HG03342 (cell line): ENCODE measurements at regions not wholly inside any gene's neighbourhood (a gene's known extent, or its start where the extent isn't known, plus 50 kb on each side); places are given as distances from the start of the nearest gene placed in this dataset.

ENCODE experiments used
- ATAC-seq: cut with Tn5 transposase; IDR thresholded peaks from one replicate; pipeline ENCODE4 v1.9.1; 2021; ENCODE audit warnings: mild to moderate bottlenecking, moderate library complexity; ENCODE audit not compliant: unreplicated experiment

- ATAC-seq = no peak
Observed at GRCh38 chr4:57287687-57288604, 177.8 kb upstream of the IGFBP7 start.

- ATAC-seq = no peak
Observed at GRCh38 chr4:57282933-57283310, 172.7 kb upstream of the IGFBP7 start.

- ATAC-seq = no peak
Observed at GRCh38 chr4:57280481-57280880, 170.3 kb upstream of the IGFBP7 start.

- no peak for ATAC-seq
Observed at GRCh38 chr4:57278780-57279179, 168.6 kb upstream of the IGFBP7 start.

GRCh38 chr4:57274082-57274481 is 163.9 kb upstream of the IGFBP7 start:
- ATAC-seq = no peak

- ATAC-seq = no peak
Observed at GRCh38 chr4:57270346-57270745, 160.2 kb upstream of the IGFBP7 start.

GRCh38 chr4:57265831-57266582 is 155.8 kb upstream of the IGFBP7 start:
- ATAC-seq = no peak

- no peak for ATAC-seq
Observed at GRCh38 chr4:57254754-57255153, 144.6 kb upstream of the IGFBP7 start.

- ATAC-seq = no peak
Observed at GRCh38 chr4:57249083-57249482, 138.9 kb upstream of the IGFBP7 start.

GRCh38 chr4:57243076-57243475 is 132.9 kb upstream of the IGFBP7 start:
- no peak for ATAC-seq

- no peak for ATAC-seq
Observed at GRCh38 chr4:57234252-57234775, 124.1 kb upstream of the IGFBP7 start.

GRCh38 chr4:57233386-57233785 is 123.2 kb upstream of the IGFBP7 start:
- no peak for ATAC-seq

GRCh38 chr4:57231781-57232180 is 121.6 kb upstream of the IGFBP7 start:
- no peak for ATAC-seq

GRCh38 chr4:57220734-57221133 is 110.5 kb upstream of the IGFBP7 start:
- ATAC-seq = peak; percentile 50

GRCh38 chr4:57220172-57220571 is 110.0 kb upstream of the IGFBP7 start:
- ATAC-seq = peak; percentile 68

- no peak for ATAC-seq
Observed at GRCh38 chr4:57219431-57219830, 109.2 kb upstream of the IGFBP7 start.

GRCh38 chr4:57214654-57215411 is 104.6 kb upstream of the IGFBP7 start:
- no peak for ATAC-seq

- no peak for ATAC-seq
Observed at GRCh38 chr4:57211131-57211530, 100.9 kb upstream of the IGFBP7 start.

- no peak for ATAC-seq
Observed at GRCh38 chr4:57206172-57206571, 96.0 kb upstream of the IGFBP7 start.

GRCh38 chr4:57205580-57205979 is 95.4 kb upstream of the IGFBP7 start:
- ATAC-seq = no peak

- ATAC-seq = no peak
Observed at GRCh38 chr4:57200799-57201327, 90.7 kb upstream of the IGFBP7 start.
